Stomach (tissue), 4 donors: ENCODE measurements at regions not wholly inside any gene's neighbourhood (a gene's known extent, or its start where the extent isn't known, plus 50 kb on each side); places are given as distances from the start of the nearest gene placed in this dataset.

Source experiments
- CTCF ChIP-seq, 7 experiments: fragments of 450-650 bp in 4 of 7; fragments of 200-600 bp in 3 of 7; sonication (generic) in 3 of 7; IDR thresholded peaks; one replicate each; pipeline ENCODE4 v1.5.1; 2016 to 2019; ENCODE audit warnings: antibody characterized with exemption in 7 of 7, control low read depth in 2 of 7, mild to moderate bottlenecking in 1 of 7
- POLR2A ChIP-seq, 4 donors: fragments of 450-650 bp; IDR thresholded peaks; one replicate each; pipeline ENCODE4 v1.6.1; 2016; ENCODE audit warnings: antibody characterized with exemption in 4 of 4, control low read depth in 2 of 4, mild to moderate bottlenecking in 1 of 4, moderate library complexity in 1 of 4
- POLR2AphosphoS5 ChIP-seq, 3 donors: sonication (generic); formaldehyde crosslinking; IDR thresholded peaks; one replicate each; pipeline ENCODE4 v1.6.1; 2016; ENCODE audit warnings: antibody characterized with exemption in 3 of 3

DNA sequence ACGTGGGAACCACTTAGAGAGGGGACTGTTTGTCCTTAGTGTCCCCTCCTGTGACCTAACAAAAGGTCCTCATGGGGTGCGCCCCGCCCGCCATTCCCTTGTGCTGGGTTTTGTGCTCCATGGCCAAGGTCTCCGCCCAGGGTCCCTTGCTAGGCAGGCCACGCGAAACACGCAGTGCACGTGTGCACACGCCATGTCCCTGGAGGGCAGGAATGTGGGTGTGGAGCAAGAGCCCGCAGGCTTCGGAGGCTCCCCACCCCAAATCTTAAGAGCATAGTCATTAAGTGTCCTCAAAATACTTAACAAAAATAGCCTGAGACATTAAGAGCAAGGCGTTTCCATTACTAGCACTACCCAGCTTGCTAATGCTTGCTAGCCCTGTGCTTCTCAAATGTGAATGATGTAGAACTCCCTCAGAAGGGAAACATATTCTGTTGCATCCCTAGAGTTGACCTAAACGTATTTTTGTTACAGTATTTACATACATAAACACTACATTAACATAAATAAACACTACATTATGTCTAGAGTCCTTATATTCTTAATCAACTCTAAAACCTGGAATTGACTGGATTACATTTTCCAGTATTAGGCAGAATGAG is 117.6 kb upstream of the APCDD1 start:
- TF ChIP-seq CTCF (IDR thresholded peaks at IDR 0.05) = no peak
- TF ChIP-seq POLR2AphosphoS5 (IDR thresholded peaks at IDR 0.05) = no peak
- no peak for TF ChIP-seq POLR2A (IDR thresholded peaks at IDR 0.05)
